Glutamatergic neuron (in vitro differentiated cells): ENCODE measurements at regions not wholly inside any gene's neighbourhood (a gene's known extent, or its start where the extent isn't known, plus 50 kb on each side); places are given as distances from the start of the nearest gene placed in this dataset.

Experiments
- DNase-seq: peaks from one replicate; pipeline ENCODE4 v3.0.0; 2022
- H3K27ac Mint-ChIP-seq: one replicate; pipeline ENCODE4 v1.8.0; 2020; ENCODE audit warnings: mild to moderate bottlenecking, mixed read lengths, inconsistent platforms; ENCODE audit not compliant: unreplicated experiment
- H3K27me3 Mint-ChIP-seq: one replicate; pipeline ENCODE4 v1.8.0; 2020; ENCODE audit warnings: mild to moderate bottlenecking, moderate library complexity, mixed read lengths, inconsistent platforms; ENCODE audit not compliant: unreplicated experiment
- H3K36me3 Mint-ChIP-seq: one replicate; pipeline ENCODE4 v1.8.0; 2020; ENCODE audit warnings: mild to moderate bottlenecking, mixed read lengths, inconsistent platforms; ENCODE audit not compliant: unreplicated experiment
- H3K4me1 Mint-ChIP-seq: one replicate; pipeline ENCODE4 v1.8.0; 2020; ENCODE audit warnings: mild to moderate bottlenecking, low read depth, mixed read lengths, inconsistent platforms; ENCODE audit not compliant: unreplicated experiment
- H3K4me3 Mint-ChIP-seq: one replicate; pipeline ENCODE4 v1.8.0; 2020; ENCODE audit warnings: mild to moderate bottlenecking, mixed read lengths, inconsistent platforms; ENCODE audit not compliant: unreplicated experiment
- H3K9me3 Mint-ChIP-seq: one replicate; pipeline ENCODE4 v1.8.0; 2020; ENCODE audit warnings: mild to moderate bottlenecking, moderate library complexity, mixed read lengths, inconsistent platforms; ENCODE audit not compliant: unreplicated experiment
- CTCF ChIP-seq: fragments of 200-600 bp; sonication (generic); IDR thresholded peaks from one replicate; pipeline ENCODE4 v1.5.0; 2021; ENCODE audit not compliant: partially characterized antibody, unreplicated experiment

GRCh38 chr18:55847960-55848359 lies 260.0 kb upstream of the TCF4 start:
- Mint-ChIP-seq H3K4me1 (no peaks in the 10 kb centered on the region), H3K36me3 (no peaks in the 10 kb centered on the region), H3K9me3 (no peaks in the 10 kb centered on the region), H3K27ac (no peak overlapping the region), H3K4me3 (no peak overlapping the region), H3K27me3 (peaks cover 2% of the 10 kb centered on the region)
- TF ChIP-seq CTCF = no peak
- no peak for DNase-seq

GRCh38 chr18:55845221-55845620 lies 257.2 kb upstream of the TCF4 start:
- Mint-ChIP-seq H3K27me3 (peaks cover 2% of the 10 kb centered on the region), H3K4me1 (no peaks in the 10 kb centered on the region), H3K36me3 (no peaks in the 10 kb centered on the region), H3K4me3 (no peak overlapping the region), H3K9me3 (no peaks in the 10 kb centered on the region), H3K27ac (no peak overlapping the region)
- DNase-seq = no peak
- no peak for TF ChIP-seq CTCF

GRCh38 chr18:55844382-55844781 lies 256.4 kb upstream of the TCF4 start:
- peaks cover 5% of the 10 kb centered on the region for H3K36me3 Mint-ChIP-seq
- no peaks in the 10 kb centered on the region for H3K9me3 Mint-ChIP-seq
- H3K4me3 Mint-ChIP-seq = no peak overlapping the region
- H3K27ac Mint-ChIP-seq = no peak overlapping the region
- peaks cover 2% of the 10 kb centered on the region for H3K27me3 Mint-ChIP-seq
- DNase-seq = no peak
- no peaks in the 10 kb centered on the region for H3K4me1 Mint-ChIP-seq
- TF ChIP-seq CTCF = no peak

- H3K27ac Mint-ChIP-seq = no peak overlapping the region
- peaks cover 21% of the 10 kb centered on the region for H3K36me3 Mint-ChIP-seq
- no peak for TF ChIP-seq CTCF
- H3K9me3 Mint-ChIP-seq = no peaks in the 10 kb centered on the region
- peaks cover 2% of the 10 kb centered on the region for H3K27me3 Mint-ChIP-seq
- no peak for DNase-seq
- peaks cover 1% of the 10 kb centered on the region for H3K4me1 Mint-ChIP-seq
- no peak overlapping the region for H3K4me3 Mint-ChIP-seq
Measured at GRCh38 chr18:55841314-55841713, 253.3 kb upstream of the TCF4 start.

GRCh38 chr18:55840601-55841170 lies 252.7 kb upstream of the TCF4 start:
- Mint-ChIP-seq H3K36me3 (peaks cover 21% of the 10 kb centered on the region), H3K27me3 (peaks cover 2% of the 10 kb centered on the region), H3K9me3 (no peaks in the 10 kb centered on the region), H3K4me3 (no peak overlapping the region), H3K4me1 (peaks cover 1% of the 10 kb centered on the region), H3K27ac (no peak overlapping the region)
- no peak for DNase-seq
- TF ChIP-seq CTCF = no peak
